GM13976 (cell line): ENCODE measurements at regions not wholly inside any gene's neighbourhood (a gene's known extent, or its start where the extent isn't known, plus 50 kb on each side); places are given as distances from the start of the nearest gene placed in this dataset.
"Not testable (repeated sequence)": the region's sequence is repeated elsewhere in the genome, so short reads cannot be mapped to it uniquely, and the experiment has no call there.

Experiments
- DNase-seq: peaks from one replicate; pipeline ENCODE4 v3.0.0; 2012; ENCODE audit warnings: low spot score
- CTCF ChIP-seq: IDR thresholded peaks from 2 replicates; pipeline ENCODE4 v1.5.1; 2012; ENCODE audit warnings: borderline replicate concordance, mild to moderate bottlenecking; ENCODE audit not compliant: insufficient read depth; ENCODE audit errors: extremely low read depth, missing control alignments, control extremely low read depth
- in situ Hi-C: fragments of 300-500 bp; cut with MboI; formaldehyde crosslinking; loops from one replicate; pipeline ENCODE4 v1.12.0; 2022; ENCODE audit warnings: low sequenced_read_pairs, mixed read lengths, inconsistent platforms; ENCODE audit not compliant: unreplicated experiment

- in situ Hi-C loops, result no loop called here
- no peak for DNase-seq
- TF ChIP-seq CTCF, result no peak
Measured at GRCh38 chr12:114834621-114835020, 150.6 kb upstream of the TBX3 start.

- in situ Hi-C loops, result no loop called here
- DNase-seq, result no peak
- no peak for TF ChIP-seq CTCF
Measured at GRCh38 chr12:114829833-114830232, 145.9 kb upstream of the TBX3 start.

- in situ Hi-C loops, DNase-seq: not testable (repeated sequence)
Measured at GRCh38 chr12:114829244-114829643, 145.3 kb upstream of the TBX3 start.

- in situ Hi-C loops, result no loop called here
- DNase-seq, result no peak
- no peak for TF ChIP-seq CTCF
Measured at GRCh38 chr12:114827461-114827860, 143.5 kb upstream of the TBX3 start.

- no peak for TF ChIP-seq CTCF
- in situ Hi-C loops, result no loop called here
- no peak for DNase-seq
Measured at GRCh38 chr12:114826244-114826643, 142.3 kb upstream of the TBX3 start.

GRCh38 chr12:114823724-114824123 is 139.7 kb upstream of the TBX3 start:
- no peak for TF ChIP-seq CTCF
- in situ Hi-C loops, result no loop called here
- no peak for DNase-seq

GRCh38 chr12:114821570-114821969 is 137.6 kb upstream of the TBX3 start:
- DNase-seq, result no peak
- in situ Hi-C loops, result no loop called here
- no peak for TF ChIP-seq CTCF
